GM19452 (cell line): ENCODE measurements at regions not wholly inside any gene's neighbourhood (a gene's known extent, or its start where the extent isn't known, plus 50 kb on each side); places are given as distances from the start of the nearest gene placed in this dataset.
"Not testable (repeated sequence)": the region's sequence is repeated elsewhere in the genome, so short reads cannot be mapped to it uniquely, and the experiment has no call there.

ENCODE experiments used
- ATAC-seq: cut with Tn5 transposase; IDR thresholded peaks from one replicate; pipeline ENCODE4 v1.9.1; 2021; ENCODE audit not compliant: unreplicated experiment

GRCh38 chr15:35693286-35693685 lies 147.3 kb upstream of the DPH6 start:
- ATAC-seq, result no peak

GRCh38 chr15:35693886-35694285 lies 147.9 kb upstream of the DPH6 start:
- no peak for ATAC-seq

- no peak for ATAC-seq
Measured at GRCh38 chr15:35695003-35695402, 149.0 kb upstream of the DPH6 start.

GRCh38 chr15:35696767-35697231 lies 150.8 kb upstream of the DPH6 start:
- no peak for ATAC-seq

GRCh38 chr15:35697549-35698299 lies 151.8 kb upstream of the DPH6 start:
- ATAC-seq, result no peak

GRCh38 chr15:35698331-35698730 lies 152.4 kb upstream of the DPH6 start:
- ATAC-seq, result no peak

- no peak for ATAC-seq
Measured at GRCh38 chr15:35698966-35699575, 153.1 kb upstream of the DPH6 start.

- ATAC-seq, result not testable (repeated sequence)
Measured at GRCh38 chr15:35700091-35700593, 154.2 kb upstream of the DPH6 start.

- ATAC-seq, result no peak
Measured at GRCh38 chr15:35701402-35702046, 155.6 kb upstream of the DPH6 start.

- no peak for ATAC-seq
Measured at GRCh38 chr15:35702946-35703495, 157.1 kb upstream of the DPH6 start.

- ATAC-seq, result no peak
Measured at GRCh38 chr15:35705030-35705883, 159.3 kb upstream of the DPH6 start.

- ATAC-seq, result no peak
Measured at GRCh38 chr15:35705884-35706585, 160.1 kb upstream of the DPH6 start.

- ATAC-seq, result no peak
Measured at GRCh38 chr15:35712956-35713355, 167.0 kb upstream of the DPH6 start.

- ATAC-seq, result no peak
Measured at GRCh38 chr15:35713733-35714132, 167.8 kb upstream of the DPH6 start.

- no peak for ATAC-seq
Measured at GRCh38 chr15:35717721-35718120, 171.8 kb upstream of the DPH6 start.

- no peak for ATAC-seq
Measured at GRCh38 chr15:35720019-35720418, 174.1 kb upstream of the DPH6 start.

- no peak for ATAC-seq
Measured at GRCh38 chr15:35720984-35721383, 175.0 kb upstream of the DPH6 start.

GRCh38 chr15:35721751-35722150 lies 175.8 kb upstream of the DPH6 start:
- ATAC-seq, result no peak

GRCh38 chr15:35722501-35722900 lies 176.5 kb upstream of the DPH6 start:
- ATAC-seq, result no peak
